Ovary (tissue), 3 donors: ENCODE measurements at regions not wholly inside any gene's neighbourhood (a gene's known extent, or its start where the extent isn't known, plus 50 kb on each side); places are given as distances from the start of the nearest gene placed in this dataset.

Source experiments
- EP300 ChIP-seq: sonication (generic); formaldehyde crosslinking; IDR thresholded peaks from one replicate; pipeline ENCODE4 v1.6.1; 2017; ENCODE audit warnings: antibody characterized with exemption
- POLR2A ChIP-seq: fragments of 450-650 bp; IDR thresholded peaks from one replicate; pipeline ENCODE4 v1.6.1; 2017; ENCODE audit warnings: antibody characterized with exemption, mild to moderate bottlenecking, moderate library complexity
- TF ChIP-seq, protein P1 (sequence below), 3 donors: fragments of 450-650 bp in 2 of 3; fragments of 200-600 bp in 1 of 3; IDR thresholded peaks; one replicate each; pipeline versions ENCODE4 v1.5.1 to v1.8.0; 2016 to 2022; ENCODE audit warnings: antibody characterized with exemption in 3 of 3, mild to moderate bottlenecking in 1 of 3
- donor health status: DM: no; HTN: no; CAD: no.

GRCh38 chr6:133817460-133818047, 71.4 kb upstream of the TCF21 start:
- TF ChIP-seq, protein P1, sequence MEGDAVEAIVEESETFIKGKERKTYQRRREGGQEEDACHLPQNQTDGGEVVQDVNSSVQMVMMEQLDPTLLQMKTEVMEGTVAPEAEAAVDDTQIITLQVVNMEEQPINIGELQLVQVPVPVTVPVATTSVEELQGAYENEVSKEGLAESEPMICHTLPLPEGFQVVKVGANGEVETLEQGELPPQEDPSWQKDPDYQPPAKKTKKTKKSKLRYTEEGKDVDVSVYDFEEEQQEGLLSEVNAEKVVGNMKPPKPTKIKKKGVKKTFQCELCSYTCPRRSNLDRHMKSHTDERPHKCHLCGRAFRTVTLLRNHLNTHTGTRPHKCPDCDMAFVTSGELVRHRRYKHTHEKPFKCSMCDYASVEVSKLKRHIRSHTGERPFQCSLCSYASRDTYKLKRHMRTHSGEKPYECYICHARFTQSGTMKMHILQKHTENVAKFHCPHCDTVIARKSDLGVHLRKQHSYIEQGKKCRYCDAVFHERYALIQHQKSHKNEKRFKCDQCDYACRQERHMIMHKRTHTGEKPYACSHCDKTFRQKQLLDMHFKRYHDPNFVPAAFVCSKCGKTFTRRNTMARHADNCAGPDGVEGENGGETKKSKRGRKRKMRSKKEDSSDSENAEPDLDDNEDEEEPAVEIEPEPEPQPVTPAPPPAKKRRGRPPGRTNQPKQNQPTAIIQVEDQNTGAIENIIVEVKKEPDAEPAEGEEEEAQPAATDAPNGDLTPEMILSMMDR (IDR thresholded peaks at IDR 0.05) = peak in 1 of 3 donors; percentile 18
- TF ChIP-seq POLR2A (no peak), EP300 (no peak)
